AG09309 (cell line): ENCODE measurements at regions not wholly inside any gene's neighbourhood (a gene's known extent, or its start where the extent isn't known, plus 50 kb on each side); places are given as distances from the start of the nearest gene placed in this dataset.

Source experiments
- DNase-seq: peaks from one replicate; pipeline ENCODE4 v3.0.0-alpha.2; 2010; ENCODE audit warnings: low read depth
- H3K4me3 ChIP-seq: 2 replicates; pipeline ENCODE4 v1.5.1; 2011; ENCODE audit warnings: mild to moderate bottlenecking, low read depth, low read length, moderate library complexity; ENCODE audit not compliant: control insufficient read depth
- TF ChIP-seq, protein P1 (sequence below): IDR thresholded peaks from 2 replicates; pipeline ENCODE4 v1.5.1; 2011; ENCODE audit warnings: mild to moderate bottlenecking, low read depth, low read length, inconsistent platforms; ENCODE audit not compliant: insufficient read depth, control insufficient read depth; ENCODE audit errors: missing control alignments

DNA sequence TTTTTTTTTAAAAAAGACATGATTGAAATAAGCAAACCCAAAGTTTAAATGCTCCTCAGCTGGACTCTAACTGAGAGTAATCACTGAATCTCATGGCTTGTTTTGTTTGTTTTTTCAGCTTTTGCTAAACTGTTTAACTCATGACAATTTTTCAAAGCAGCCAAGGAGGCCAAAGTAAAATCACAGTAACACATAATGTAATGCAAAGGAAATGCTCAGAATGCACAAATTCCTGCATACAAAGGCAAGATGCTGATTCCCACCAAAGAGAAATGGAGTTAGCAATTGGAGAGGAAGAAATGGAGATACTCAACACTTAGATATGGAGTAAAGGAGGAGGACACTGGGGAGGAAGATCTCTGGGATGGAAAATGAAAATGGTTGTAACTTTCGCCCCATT lies 126.2 kb upstream of the SOX5 start:
- DNase-seq = no peak

GRCh38 chr12:24073170-24073810 lies 123.8 kb upstream of the SOX5 start:
- no peak for DNase-seq
- no peak overlapping the region for H3K4me3 ChIP-seq
- TF ChIP-seq, protein P1, sequence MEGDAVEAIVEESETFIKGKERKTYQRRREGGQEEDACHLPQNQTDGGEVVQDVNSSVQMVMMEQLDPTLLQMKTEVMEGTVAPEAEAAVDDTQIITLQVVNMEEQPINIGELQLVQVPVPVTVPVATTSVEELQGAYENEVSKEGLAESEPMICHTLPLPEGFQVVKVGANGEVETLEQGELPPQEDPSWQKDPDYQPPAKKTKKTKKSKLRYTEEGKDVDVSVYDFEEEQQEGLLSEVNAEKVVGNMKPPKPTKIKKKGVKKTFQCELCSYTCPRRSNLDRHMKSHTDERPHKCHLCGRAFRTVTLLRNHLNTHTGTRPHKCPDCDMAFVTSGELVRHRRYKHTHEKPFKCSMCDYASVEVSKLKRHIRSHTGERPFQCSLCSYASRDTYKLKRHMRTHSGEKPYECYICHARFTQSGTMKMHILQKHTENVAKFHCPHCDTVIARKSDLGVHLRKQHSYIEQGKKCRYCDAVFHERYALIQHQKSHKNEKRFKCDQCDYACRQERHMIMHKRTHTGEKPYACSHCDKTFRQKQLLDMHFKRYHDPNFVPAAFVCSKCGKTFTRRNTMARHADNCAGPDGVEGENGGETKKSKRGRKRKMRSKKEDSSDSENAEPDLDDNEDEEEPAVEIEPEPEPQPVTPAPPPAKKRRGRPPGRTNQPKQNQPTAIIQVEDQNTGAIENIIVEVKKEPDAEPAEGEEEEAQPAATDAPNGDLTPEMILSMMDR = no peak

More for the DNA sequence above, 126.2 kb upstream of the SOX5 start:
- no peak overlapping the region for H3K4me3 ChIP-seq
- TF ChIP-seq, protein P1 = no peak

DNA sequence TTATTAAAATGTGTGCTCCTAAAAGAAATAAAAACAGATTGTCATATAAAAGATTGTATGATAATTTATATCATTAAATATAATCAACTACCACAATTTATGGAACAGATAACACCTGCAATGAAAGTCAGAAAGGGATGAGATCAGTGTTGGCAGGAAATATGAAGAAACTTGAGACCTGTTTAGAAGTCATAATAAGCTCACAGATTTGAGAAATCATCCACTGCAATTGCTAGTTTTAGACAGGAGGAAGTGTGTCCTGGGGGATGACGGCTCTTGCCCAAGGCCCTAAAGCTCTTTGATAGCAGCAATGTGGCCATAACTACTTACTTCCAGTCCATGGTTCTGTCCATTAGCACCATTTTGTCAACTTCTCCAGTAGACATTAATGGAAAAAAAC lies 122.8 kb upstream of the SOX5 start:
- TF ChIP-seq, protein P1 = no peak
- no peak overlapping the region for H3K4me3 ChIP-seq
- DNase-seq = no peak

- no peak for DNase-seq
- TF ChIP-seq, protein P1 = no peak
- H3K4me3 ChIP-seq = no peak overlapping the region
Observed at GRCh38 chr12:24071842-24072241, 122.4 kb upstream of the SOX5 start.

DNA sequence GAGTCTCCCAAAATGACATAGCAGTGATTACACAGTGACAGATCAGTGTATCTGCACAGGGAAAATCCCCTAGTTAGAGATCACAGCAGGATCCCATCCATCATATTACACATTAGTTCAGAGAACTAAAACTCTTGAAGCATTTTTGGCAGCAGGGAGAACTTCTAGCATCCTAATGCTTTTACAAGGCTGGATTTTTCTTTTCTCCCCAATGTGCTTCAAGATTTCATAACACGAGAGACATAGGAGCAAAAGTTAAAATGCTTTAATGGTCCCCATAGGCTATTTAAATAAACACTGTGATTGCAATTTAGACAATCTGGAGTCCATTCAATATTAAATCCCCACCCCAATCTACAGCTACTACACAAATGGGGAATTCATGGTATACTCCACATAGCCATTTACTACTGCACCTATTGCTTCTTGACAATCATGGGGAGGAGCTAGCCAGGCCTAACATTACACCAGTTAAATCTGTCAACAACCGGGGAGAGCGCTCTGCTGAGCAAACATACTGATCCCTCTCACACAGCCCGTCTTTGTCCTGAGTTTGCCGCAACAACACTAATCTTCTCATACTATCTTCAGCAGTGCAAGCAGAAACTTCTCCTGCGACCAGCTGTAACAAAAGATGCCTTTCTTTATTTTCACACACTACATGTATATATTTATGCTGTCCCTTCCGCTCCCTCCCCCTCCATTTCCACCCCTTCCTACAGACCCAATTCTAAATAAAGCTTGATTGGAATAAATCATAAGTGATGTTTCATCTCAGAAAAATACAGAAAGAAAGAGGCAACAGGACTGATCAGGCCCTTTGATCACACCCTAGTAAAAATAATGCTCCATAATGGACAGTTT lies 120.3 kb upstream of the SOX5 start:
- DNase-seq = no peak
- H3K4me3 ChIP-seq = no peak overlapping the region
- TF ChIP-seq, protein P1 = no peak

- no peak overlapping the region for H3K4me3 ChIP-seq
- peak; percentile 46 for DNase-seq
- TF ChIP-seq, protein P1 = no peak
Observed at GRCh38 chr12:24066865-24067264, 117.4 kb upstream of the SOX5 start.

- no peak overlapping the region for H3K4me3 ChIP-seq
- no peak for DNase-seq
- TF ChIP-seq, protein P1 = no peak
Observed at GRCh38 chr12:24066097-24066496, 116.6 kb upstream of the SOX5 start.
